ENCODE measurements at regions not wholly inside any gene's neighbourhood (a gene's known extent, or its start where the extent isn't known, plus 50 kb on each side); places are given as distances from the start of the nearest gene placed in this dataset.

DNA sequence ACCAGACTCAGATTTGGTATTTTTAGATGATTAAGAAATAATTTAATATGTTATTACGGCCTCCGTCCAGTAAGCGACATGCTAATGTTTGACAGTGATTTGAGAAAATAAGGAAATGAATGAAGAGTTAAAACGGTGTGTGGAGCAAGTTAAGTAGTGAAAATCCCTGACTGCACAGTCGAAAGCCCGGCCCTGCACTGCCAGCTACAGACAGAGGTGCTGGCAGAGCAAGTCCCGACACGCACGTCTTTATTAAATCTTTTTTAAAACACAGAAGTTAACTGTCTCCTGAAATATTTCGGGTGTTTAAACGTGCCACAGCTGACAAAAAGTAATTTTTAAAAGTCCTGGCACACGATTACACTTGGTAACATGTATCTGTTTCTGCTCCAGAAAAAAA is 293.4 kb upstream of the RNF32 start:
- TF ChIP-seq CTCF (IDR thresholded peaks at IDR 0.05), result no peak
- TF ChIP-seq POLR2A (IDR thresholded peaks at IDR 0.05), result no peak
- TF ChIP-seq POLR2AphosphoS5 (IDR thresholded peaks at IDR 0.05), result no peak

Measured in breast epithelium (tissue), 3 donors.